Spleen (tissue), 7 donors: ENCODE measurements at regions not wholly inside any gene's neighbourhood (a gene's known extent, or its start where the extent isn't known, plus 50 kb on each side); places are given as distances from the start of the nearest gene placed in this dataset.

Experiments used
- CTCF ChIP-seq, 11 experiments: fragments of 200-600 bp in 7 of 11; fragments of 450-650 bp in 4 of 11; sonication (generic) in 4 of 11; IDR thresholded peaks in 8 of 11; conservative IDR thresholded peaks in 3 of 11; 1 replicate in 7 of 11; 2 replicates in 4 of 11; pipeline versions ENCODE4 v1.4.0 to v1.8.0; 2016 to 2021; ENCODE audit warnings: antibody characterized with exemption in 11 of 11, inconsistent platforms in 4 of 11, mild to moderate bottlenecking in 1 of 11
- POLR2AphosphoS5 ChIP-seq, 3 donors: sonication (generic); formaldehyde crosslinking; IDR thresholded peaks; one replicate each; pipeline ENCODE4 v1.5.1; 2017; ENCODE audit warnings: antibody characterized with exemption in 3 of 3
- donor health status: DM: no; HTN: no; CAD: no; lungs with moderate emphysema.
- donor health status: DM: no; HTN: no; CAD: no.
- donor health status: DM: no; HTN: no; CAD: no.

GRCh38 chr5:135276151-135276550 is 122.9 kb downstream of the MACROH2A1 start:
- no peak for TF ChIP-seq POLR2AphosphoS5 (IDR thresholded peaks at IDR 0.05)
- TF ChIP-seq CTCF (IDR thresholded peaks at IDR 0.05 in 8 of 11, conservative IDR thresholded peaks at IDR 0.05 in 3 of 11): no peak
